Skeletal muscle satellite cell (primary cell): ENCODE measurements at regions not wholly inside any gene's neighbourhood (a gene's known extent, or its start where the extent isn't known, plus 50 kb on each side); places are given as distances from the start of the nearest gene placed in this dataset.
A peak's percentile ranks its signal among the peaks of the same experiment; 100 is the strongest.

Experiments used
- H3K27me3 ChIP-seq: 2 replicates; pipeline ENCODE4 v1.7.0; 2013; ENCODE audit warnings: low read length; ENCODE audit not compliant: control insufficient read depth, insufficient read depth
- H3K36me3 ChIP-seq: 2 replicates; pipeline ENCODE4 v1.7.0; 2013; ENCODE audit warnings: mild to moderate bottlenecking, control low read depth, low read length; ENCODE audit not compliant: insufficient read depth
- H3K4me1 ChIP-seq: 2 replicates; pipeline ENCODE4 v1.7.0; 2013; ENCODE audit warnings: low read length; ENCODE audit not compliant: control insufficient read depth, insufficient read depth
- H3K4me2 ChIP-seq: 2 replicates; pipeline ENCODE4 v1.7.0; 2013; ENCODE audit warnings: mild to moderate bottlenecking, low read length
- H3K4me3 ChIP-seq: 2 replicates; pipeline ENCODE4 v1.7.0; 2013; ENCODE audit warnings: low read length
- H3K9ac ChIP-seq: 2 replicates; pipeline ENCODE4 v1.7.0; 2013; ENCODE audit warnings: mild to moderate bottlenecking, low read depth, low read length, moderate library complexity
- H3K9me3 ChIP-seq: replicated peaks from 2 replicates; pipeline ENCODE4 v1.7.0; 2013; ENCODE audit warnings: mild to moderate bottlenecking, control low read depth, low read length

- H3K9ac ChIP-seq = no peak overlapping the region
These were observed 367.8 kb downstream of the FIGN start for GRCh38 chr2:163367825-163368582.

GRCh38 chr2:163364736-163365135, 371.1 kb downstream of the FIGN start:
- H3K27me3 ChIP-seq = no peaks in the 10 kb centered on the region
- H3K9me3 ChIP-seq = no peaks in the 10 kb centered on the region
- no peak overlapping the region for H3K9ac ChIP-seq
- no peaks in the 10 kb centered on the region for H3K4me1 ChIP-seq
- no peak overlapping the region for H3K4me3 ChIP-seq
- no peak overlapping the region for H3K4me2 ChIP-seq
- H3K36me3 ChIP-seq = no peaks in the 10 kb centered on the region

More at GRCh38 chr2:163367825-163368582, 367.8 kb downstream of the FIGN start:
- no peaks in the 10 kb centered on the region for H3K9me3 ChIP-seq
- H3K36me3 ChIP-seq = no peaks in the 10 kb centered on the region
- no peaks in the 10 kb centered on the region for H3K27me3 ChIP-seq
- H3K4me1 ChIP-seq = no peaks in the 10 kb centered on the region
- H3K4me3 ChIP-seq = no peak overlapping the region
- H3K4me2 ChIP-seq = no peak overlapping the region

GRCh38 chr2:163353551-163353950, 382.3 kb downstream of the FIGN start:
- Histone ChIP-seq H3K4me3 (no peak overlapping the region), H3K9me3 (no peaks in the 10 kb centered on the region), H3K27me3 (no peaks in the 10 kb centered on the region), H3K4me2 (no peak overlapping the region), H3K4me1 (peaks cover 9% of the 10 kb centered on the region), H3K9ac (no peak overlapping the region), H3K36me3 (no peaks in the 10 kb centered on the region)

- Histone ChIP-seq H3K9ac (no peak overlapping the region), H3K27me3 (no peaks in the 10 kb centered on the region), H3K9me3 (no peaks in the 10 kb centered on the region), H3K36me3 (no peaks in the 10 kb centered on the region), H3K4me1 (peaks cover 25% of the 10 kb centered on the region), H3K4me3 (no peak overlapping the region), H3K4me2 (no peak overlapping the region)
These were observed 383.8 kb downstream of the FIGN start for GRCh38 chr2:163351966-163352365.

- Histone ChIP-seq H3K36me3 (no peaks in the 10 kb centered on the region), H3K9ac (no peak overlapping the region), H3K4me3 (no peak overlapping the region), H3K9me3 (no peaks in the 10 kb centered on the region), H3K27me3 (no peaks in the 10 kb centered on the region), H3K4me2 (no peak overlapping the region), H3K4me1 (peaks cover 26% of the 10 kb centered on the region)
These were observed 384.7 kb downstream of the FIGN start for GRCh38 chr2:163351143-163351542.

GRCh38 chr2:163348857-163349380, 386.9 kb downstream of the FIGN start:
- H3K4me3 ChIP-seq = peak overlapping the region; percentile 62

GRCh38 chr2:163347982-163348856, 387.6 kb downstream of the FIGN start:
- Histone ChIP-seq H3K36me3 (no peaks in the 10 kb centered on the region), H3K4me1 (peaks cover 26% of the 10 kb centered on the region), H3K9ac (peak overlapping the region; percentile 68), H3K4me3 (peak overlapping the region; percentile 62), H3K4me2 (peak overlapping the region; percentile 76), H3K9me3 (no peaks in the 10 kb centered on the region), H3K27me3 (no peaks in the 10 kb centered on the region)

More at GRCh38 chr2:163348857-163349380, 386.9 kb downstream of the FIGN start:
- Histone ChIP-seq H3K9me3 (no peaks in the 10 kb centered on the region), H3K36me3 (no peaks in the 10 kb centered on the region), H3K27me3 (no peaks in the 10 kb centered on the region), H3K4me1 (peaks cover 26% of the 10 kb centered on the region), H3K9ac (peak overlapping the region; percentile 68), H3K4me2 (peak overlapping the region; percentile 76)

- no peak overlapping the region for H3K4me3 ChIP-seq
- H3K36me3 ChIP-seq = no peaks in the 10 kb centered on the region
- peak overlapping the region; percentile 69 for H3K4me2 ChIP-seq
- H3K9ac ChIP-seq = peak overlapping the region; percentile 37
- H3K27me3 ChIP-seq = no peaks in the 10 kb centered on the region
- H3K4me1 ChIP-seq = peaks cover 31% of the 10 kb centered on the region
- no peaks in the 10 kb centered on the region for H3K9me3 ChIP-seq
These were observed 389.8 kb downstream of the FIGN start for GRCh38 chr2:163345795-163346573.

GRCh38 chr2:163343316-163343715, 392.5 kb downstream of the FIGN start:
- Histone ChIP-seq H3K4me3 (no peak overlapping the region), H3K36me3 (no peaks in the 10 kb centered on the region), H3K4me1 (peaks cover 19% of the 10 kb centered on the region), H3K4me2 (no peak overlapping the region), H3K9me3 (no peaks in the 10 kb centered on the region), H3K27me3 (no peaks in the 10 kb centered on the region), H3K9ac (no peak overlapping the region)

GRCh38 chr2:163341426-163341825, 394.4 kb downstream of the FIGN start:
- H3K4me1 ChIP-seq = peaks cover 5% of the 10 kb centered on the region
- H3K9me3 ChIP-seq = no peaks in the 10 kb centered on the region
- H3K9ac ChIP-seq = no peak overlapping the region
- no peaks in the 10 kb centered on the region for H3K27me3 ChIP-seq
- H3K4me2 ChIP-seq = no peak overlapping the region
- H3K36me3 ChIP-seq = no peaks in the 10 kb centered on the region
- no peak overlapping the region for H3K4me3 ChIP-seq

GRCh38 chr2:163338270-163338669, 397.5 kb downstream of the FIGN start:
- Histone ChIP-seq H3K36me3 (no peaks in the 10 kb centered on the region), H3K4me1 (peaks cover 5% of the 10 kb centered on the region), H3K4me2 (no peak overlapping the region), H3K27me3 (no peaks in the 10 kb centered on the region), H3K9me3 (no peaks in the 10 kb centered on the region), H3K9ac (no peak overlapping the region), H3K4me3 (no peak overlapping the region)
